Esophagus muscularis mucosa (tissue), 4 donors: ENCODE measurements at regions not wholly inside any gene's neighbourhood (a gene's known extent, or its start where the extent isn't known, plus 50 kb on each side); places are given as distances from the start of the nearest gene placed in this dataset.

ENCODE experiments used
- DNase-seq: peaks from one replicate; pipeline ENCODE4 v3.0.0-alpha.2; 2017; ENCODE audit errors: extremely low spot score
- H3K27ac ChIP-seq, 4 donors: fragments of 200-600 bp; sonication (generic); replicated peaks in 1 of 4; 1 replicate in 3 of 4; 2 replicates in 1 of 4; pipeline ENCODE4 v1.5.1; 2016 to 2019; ENCODE audit warnings: mild to moderate bottlenecking in 1 of 4
- H3K27me3 ChIP-seq, 4 donors: fragments of 200-600 bp; sonication (generic); one replicate each; pipeline versions ENCODE4 v1.5.1 to v1.6.0; 2016 to 2019
- H3K36me3 ChIP-seq, 4 donors: fragments of 200-600 bp; sonication (generic); one replicate each; pipeline ENCODE4 v1.5.1; 2016 to 2019
- H3K4me1 ChIP-seq, 4 donors: fragments of 200-600 bp; sonication (generic); one replicate each; pipeline ENCODE4 v1.5.1; 2016 to 2019
- H3K4me3 ChIP-seq, 4 donors: fragments of 200-600 bp; sonication (generic); 1 replicate in 2 of 4; 2 replicates in 2 of 4; pipeline ENCODE4 v1.5.1; 2016 to 2019; ENCODE audit warnings: mild to moderate bottlenecking in 4 of 4, moderate library complexity in 1 of 4
- H3K9me3 ChIP-seq, 4 donors: fragments of 200-600 bp; sonication (generic); 1 replicate in 3 of 4; 2 replicates in 1 of 4; pipeline ENCODE4 v1.5.1; 2016 to 2019
- CTCF ChIP-seq, 3 experiments: fragments of 200-600 bp in 2 of 3; fragments of 450-650 bp in 1 of 3; sonication (generic) in 2 of 3; IDR thresholded peaks; one replicate each; pipeline ENCODE4 v1.5.1; 2017 to 2019; ENCODE audit warnings: antibody characterized with exemption in 3 of 3, mild to moderate bottlenecking in 2 of 3, moderate library complexity in 1 of 3
- EP300 ChIP-seq: sonication (generic); formaldehyde crosslinking; IDR thresholded peaks from one replicate; pipeline ENCODE4 v1.6.1; 2017; ENCODE audit warnings: antibody characterized with exemption
- POLR2A ChIP-seq: fragments of 450-650 bp; IDR thresholded peaks from one replicate; pipeline ENCODE4 v1.6.1; 2017; ENCODE audit warnings: antibody characterized with exemption, moderate library complexity, mild to moderate bottlenecking, low read depth
- POLR2AphosphoS5 ChIP-seq, 2 donors: sonication (generic); formaldehyde crosslinking; IDR thresholded peaks; one replicate each; pipeline ENCODE4 v1.6.1; 2017; ENCODE audit warnings: antibody characterized with exemption in 2 of 2
- WGBS: methylation state at CpG from one replicate; pipeline ENCODE4 v1.1.5; 2018; 5-methylcytosine and 5-hydroxymethylcytosine counted together
- intact Hi-C: fragments of 100-400 bp; cut with DNase I; formaldehyde crosslinking; loops from one replicate; pipeline ENCODE4 v1.15.1; 2023

DNA sequence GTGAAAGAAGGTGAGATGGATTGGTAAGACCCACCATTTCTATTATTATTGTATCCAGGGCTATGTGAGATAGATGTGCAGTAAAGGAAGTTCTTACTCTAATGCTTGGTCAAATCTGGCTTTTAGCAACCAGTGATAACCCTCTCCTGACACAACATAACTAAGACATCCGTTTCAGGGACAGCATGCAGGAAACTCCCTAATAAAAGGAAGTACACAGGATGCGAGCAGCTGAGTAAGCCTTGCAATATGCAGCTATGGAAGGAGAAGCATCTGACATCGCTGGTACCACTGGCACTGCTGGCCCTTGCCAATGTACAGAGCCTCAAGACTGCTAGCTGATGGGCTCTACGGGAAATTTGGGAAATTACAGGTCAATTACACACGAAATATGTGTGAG, 662.3 kb downstream of the NR2F2 start:
- TF ChIP-seq POLR2AphosphoS5 (IDR thresholded peaks at IDR 0.05) (no peak), CTCF (IDR thresholded peaks at IDR 0.05) (no peak), POLR2A (no peak), EP300 (no peak)
- intact Hi-C loops = no loop called here
- no peaks in the 10 kb centered on the region for H3K27me3 ChIP-seq
- WGBS = 64% methylated on average over 5 of the region's 5 CpGs
- H3K4me3 ChIP-seq = no peak overlapping the region
- peaks cover 0 to 18% (median 8%) of the 10 kb centered on the region in 4 donors for H3K9me3 ChIP-seq
- no peak overlapping the region for H3K27ac ChIP-seq
- no peak for DNase-seq
- no peaks in the 10 kb centered on the region for H3K4me1 ChIP-seq
- no peaks in the 10 kb centered on the region for H3K36me3 ChIP-seq

DNA sequence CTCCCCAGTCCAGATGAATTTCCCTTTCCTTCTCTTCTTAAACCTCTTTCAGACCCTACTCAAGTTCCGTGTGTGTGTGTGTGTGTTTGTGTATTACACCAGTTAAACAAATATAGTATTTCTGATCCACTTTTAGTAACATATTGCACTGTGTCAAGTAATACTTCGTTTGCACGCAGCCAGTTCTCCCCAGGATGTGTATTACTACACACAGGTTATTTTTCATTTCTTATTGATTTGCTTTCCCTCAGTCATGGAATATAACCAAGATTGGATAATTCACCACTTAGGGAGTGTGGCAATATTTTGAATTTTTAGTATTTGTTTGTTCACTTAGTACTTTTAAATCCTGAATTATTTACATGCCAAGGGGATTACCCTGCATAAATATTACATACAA, 667.0 kb downstream of the NR2F2 start:
- no peak for DNase-seq
- Histone ChIP-seq H3K9me3 (no peaks in the 10 kb centered on the region), H3K27me3 (no peaks in the 10 kb centered on the region), H3K36me3 (no peaks in the 10 kb centered on the region), H3K27ac (no peak overlapping the region), H3K4me3 (no peak overlapping the region), H3K4me1 (no peaks in the 10 kb centered on the region)
- TF ChIP-seq POLR2A (no peak), CTCF (IDR thresholded peaks at IDR 0.05) (no peak), POLR2AphosphoS5 (IDR thresholded peaks at IDR 0.05) (no peak), EP300 (no peak)
- intact Hi-C loops = no loop called here
- 66% methylated on average over 3 of the region's 3 CpGs for WGBS

DNA sequence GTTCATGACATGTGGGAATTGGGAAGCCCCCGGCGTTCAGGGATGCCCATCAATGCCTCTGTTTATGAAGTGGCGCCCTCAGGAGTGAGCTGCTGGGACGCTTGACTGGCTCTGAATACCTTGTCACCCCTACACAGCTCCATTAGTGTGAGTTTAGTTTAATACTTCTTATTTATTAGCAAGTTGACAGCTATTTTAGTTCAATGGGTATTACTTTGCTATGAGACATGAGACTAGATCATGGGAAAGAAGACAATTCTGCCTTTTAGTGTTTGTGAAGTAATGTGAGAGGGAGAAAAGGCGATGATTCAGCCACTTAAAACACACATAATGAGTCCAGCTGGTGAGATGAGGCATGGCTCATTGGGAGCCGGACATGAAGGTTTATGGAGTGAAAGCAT, 678.5 kb downstream of the NR2F2 start:
- 75% methylated on average over 6 of the region's 6 CpGs for whole genome bisulfite sequencing
- H3K4me3 ChIP-seq = no peak overlapping the region
- no peak for DNase-seq
- H3K27ac ChIP-seq = no peak overlapping the region
- intact Hi-C loops = no loop called here
- no peaks in the 10 kb centered on the region for H3K27me3 ChIP-seq
- H3K36me3 ChIP-seq = no peaks in the 10 kb centered on the region
- TF ChIP-seq POLR2A = no peak
- TF ChIP-seq EP300 = no peak
- TF ChIP-seq POLR2AphosphoS5 (IDR thresholded peaks at IDR 0.05) = no peak
- TF ChIP-seq CTCF (IDR thresholded peaks at IDR 0.05) = no peak
- H3K4me1 ChIP-seq = no peaks in the 10 kb centered on the region
- no peaks in the 10 kb centered on the region for H3K9me3 ChIP-seq

DNA sequence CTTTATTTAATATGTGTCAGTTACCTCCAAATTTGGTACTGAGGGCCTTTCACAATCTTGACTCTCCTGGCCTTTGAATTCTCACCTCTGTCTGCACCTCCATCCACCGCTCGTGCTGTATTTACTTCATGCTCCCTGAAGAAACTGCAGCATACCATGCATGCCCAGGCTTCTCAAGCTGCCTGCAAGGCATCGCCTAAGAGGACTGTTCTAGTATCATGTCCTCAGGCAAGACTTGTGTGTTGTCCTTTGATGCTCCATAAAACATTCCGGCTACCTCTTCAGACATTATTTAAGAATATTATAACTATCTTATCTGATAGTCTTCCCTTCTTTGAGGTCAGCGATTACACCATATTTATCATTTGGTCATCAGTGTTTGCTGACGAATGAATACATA, 682.5 kb downstream of the NR2F2 start:
- H3K4me3 ChIP-seq = no peak overlapping the region
- H3K27me3 ChIP-seq = no peaks in the 10 kb centered on the region
- H3K27ac ChIP-seq = no peak overlapping the region
- H3K36me3 ChIP-seq = no peaks in the 10 kb centered on the region
- no peaks in the 10 kb centered on the region for H3K4me1 ChIP-seq
- WGBS = 91% methylated on average over 6 of the region's 6 CpGs
- H3K9me3 ChIP-seq = peaks cover 0 to 6% (median 0%) of the 10 kb centered on the region in 4 donors
- intact Hi-C loops = no loop called here
- TF ChIP-seq EP300 (no peak), POLR2AphosphoS5 (IDR thresholded peaks at IDR 0.05) (no peak), POLR2A (no peak), CTCF (IDR thresholded peaks at IDR 0.05) (no peak)
- no peak for DNase-seq

- no peak for DNase-seq
- intact Hi-C loops = no loop called here
- H3K27me3 ChIP-seq = no peaks in the 10 kb centered on the region
- no peaks in the 10 kb centered on the region for H3K36me3 ChIP-seq
- peaks cover 0 to 6% (median 0%) of the 10 kb centered on the region in 4 donors for H3K9me3 ChIP-seq
- H3K4me3 ChIP-seq = no peak overlapping the region
- WGBS = 89% methylated on average over 1 of the region's 1 CpG
- no peaks in the 10 kb centered on the region for H3K4me1 ChIP-seq
- no peak overlapping the region for H3K27ac ChIP-seq
- TF ChIP-seq POLR2A (no peak), CTCF (IDR thresholded peaks at IDR 0.05) (no peak), EP300 (no peak), POLR2AphosphoS5 (IDR thresholded peaks at IDR 0.05) (no peak)
Observed at GRCh38 chr15:97013491-97013890, 683.0 kb downstream of the NR2F2 start.
